22Rv1 (cell line): ENCODE measurements at regions not wholly inside any gene's neighbourhood (a gene's known extent, or its start where the extent isn't known, plus 50 kb on each side); places are given as distances from the start of the nearest gene placed in this dataset.
"Not testable (repeated sequence)": the region's sequence is repeated elsewhere in the genome, so short reads cannot be mapped to it uniquely, and the experiment has no call there.

Experiments used
- H3K27ac ChIP-seq: fragments of 450-650 bp; 2 replicates; pipeline ENCODE4 v1.5.1; 2017
- CTCF ChIP-seq: fragments of 450-650 bp; IDR thresholded peaks from 2 replicates; pipeline ENCODE4 v1.5.1; 2017; ENCODE audit warnings: mild to moderate bottlenecking
- ZFX ChIP-seq: fragments of 450-650 bp; IDR thresholded peaks from 2 replicates; pipeline ENCODE4 v1.6.1; 2017; ENCODE audit warnings: antibody characterized with exemption, borderline replicate concordance

- no peak overlapping the region for H3K27ac ChIP-seq
- TF ChIP-seq ZFX (no peak), CTCF (no peak)
These were observed 244.6 kb upstream of the ACVR2A start for GRCh38 chr2:147600223-147600622.

GRCh38 chr2:147595200-147595599, 249.6 kb upstream of the ACVR2A start:
- no peak for TF ChIP-seq ZFX
- no peak for TF ChIP-seq CTCF
- H3K27ac ChIP-seq = no peak overlapping the region

- no peak overlapping the region for H3K27ac ChIP-seq
- no peak for TF ChIP-seq CTCF
- no peak for TF ChIP-seq ZFX
These were observed 250.8 kb upstream of the ACVR2A start for GRCh38 chr2:147594038-147594437.

GRCh38 chr2:147592784-147593183, 252.0 kb upstream of the ACVR2A start:
- not testable (repeated sequence) for H3K27ac ChIP-seq

- no peak overlapping the region for H3K27ac ChIP-seq
- TF ChIP-seq ZFX = no peak
- TF ChIP-seq CTCF = no peak
These were observed 255.7 kb upstream of the ACVR2A start for GRCh38 chr2:147589127-147589526.

- TF ChIP-seq ZFX = no peak
- no peak for TF ChIP-seq CTCF
- no peak overlapping the region for H3K27ac ChIP-seq
These were observed 256.6 kb upstream of the ACVR2A start for GRCh38 chr2:147588191-147588590.

- TF ChIP-seq ZFX (no peak), CTCF (no peak)
- no peak overlapping the region for H3K27ac ChIP-seq
These were observed 266.3 kb upstream of the ACVR2A start for GRCh38 chr2:147578529-147578928.

GRCh38 chr2:147577998-147578380, 266.8 kb upstream of the ACVR2A start:
- H3K27ac ChIP-seq = no peak overlapping the region
- TF ChIP-seq CTCF (no peak), ZFX (no peak)
